WTC11 (cell line): ENCODE measurements at regions not wholly inside any gene's neighbourhood (a gene's known extent, or its start where the extent isn't known, plus 50 kb on each side); places are given as distances from the start of the nearest gene placed in this dataset.

Source experiments
- ATAC-seq: fragments of 200-7000 bp; cut with Tn5 transposase; 2 replicates; pipeline ENCODE4 v1.10.0; 2021; ENCODE audit warnings: mild to moderate bottlenecking, moderate library complexity
- CTCF ChIA-PET: fragments of 300-600 bp; sonication (Branson Sonifier 250); formaldehyde crosslinking; loops from one replicate; lab custom pipeline; 2021; ENCODE audit warnings: antibody characterized with exemption; lab: Charles Lee
- POLR2A ChIA-PET: fragments of 350-600 bp; sonication (Branson Sonifier 250); formaldehyde crosslinking; loops from one replicate; lab custom pipeline; 2021; ENCODE audit warnings: antibody characterized with exemption; lab: Charles Lee
- DNase-seq: peaks from one replicate; pipeline ENCODE4 v3.0.0; 2021; ENCODE audit warnings: low spot score
- H3K27ac Mint-ChIP-seq: 2 replicates; pipeline ENCODE4 v1.8.0; 2021; ENCODE audit warnings: mixed read lengths
- H3K27me3 Mint-ChIP-seq: 2 replicates; pipeline ENCODE4 v1.8.0; 2021; ENCODE audit warnings: low read depth, mild to moderate bottlenecking, moderate library complexity, mixed read lengths
- H3K36me3 Mint-ChIP-seq: 2 replicates; pipeline ENCODE4 v1.8.0; 2021; ENCODE audit warnings: mixed read lengths
- H3K4me1 Mint-ChIP-seq: 2 replicates; pipeline ENCODE4 v1.8.0; 2022; ENCODE audit warnings: mixed read lengths
- H3K4me3 Mint-ChIP-seq: 2 replicates; pipeline ENCODE4 v1.8.0; 2021; ENCODE audit warnings: mild to moderate bottlenecking, moderate library complexity, mixed read lengths
- H3K9me3 Mint-ChIP-seq: 2 replicates; pipeline ENCODE4 v1.8.0; 2021; ENCODE audit warnings: mixed read lengths
- CREB1 ChIP-seq: sonication (generic); formaldehyde crosslinking; IDR thresholded peaks from 2 replicates; pipeline ENCODE4 v1.8.0; 2023; ENCODE audit warnings: mild to moderate bottlenecking, missing genetic modification reagents
- ETV6 ChIP-seq: sonication (generic); formaldehyde crosslinking; IDR thresholded peaks from 2 replicates; pipeline ENCODE4 v1.8.1; 2022; ENCODE audit warnings: mild to moderate bottlenecking, missing genetic modification reagents
- FOXJ3 ChIP-seq: sonication (generic); formaldehyde crosslinking; IDR thresholded peaks from 2 replicates; pipeline ENCODE4 v1.9.0; 2021; ENCODE audit warnings: missing genetic modification reagents, mild to moderate bottlenecking, borderline replicate concordance
- KAT7 ChIP-seq: sonication (generic); formaldehyde crosslinking; IDR thresholded peaks from 2 replicates; pipeline ENCODE4 v1.8.1; 2023; ENCODE audit warnings: missing genetic modification reagents, mild to moderate bottlenecking, borderline replicate concordance
- MXD4 ChIP-seq: fragments of 250-450 bp; sonication (Bioruptor Pico); IDR thresholded peaks from 2 replicates; pipeline ENCODE4 v1.8.0; 2021; ENCODE audit warnings: mild to moderate bottlenecking, moderate library complexity, borderline replicate concordance
- NFE2L1 ChIP-seq: sonication (generic); formaldehyde crosslinking; IDR thresholded peaks from 2 replicates; pipeline ENCODE4 v1.8.1; 2023; ENCODE audit warnings: missing genetic modification reagents
- NFYB ChIP-seq: sonication (generic); formaldehyde crosslinking; conservative IDR thresholded peaks from 2 replicates; pipeline ENCODE4 v1.8.0; 2022; ENCODE audit warnings: low read depth, missing genetic modification reagents
- NR1H2 ChIP-seq: sonication (generic); formaldehyde crosslinking; IDR thresholded peaks from 2 replicates; pipeline ENCODE4 v1.9.0; 2021; ENCODE audit warnings: mild to moderate bottlenecking, moderate library complexity, missing genetic modification reagents
- SOX15 ChIP-seq: fragments of 250-450 bp; sonication (Bioruptor Pico); IDR thresholded peaks from 2 replicates; pipeline ENCODE4 v1.9.0; 2021; ENCODE audit warnings: mild to moderate bottlenecking
- TEAD4 ChIP-seq: sonication (generic); formaldehyde crosslinking; IDR thresholded peaks from 2 replicates; pipeline ENCODE4 v1.8.0; 2022; ENCODE audit warnings: mild to moderate bottlenecking, missing genetic modification reagents
- ZNF138 ChIP-seq: sonication (generic); formaldehyde crosslinking; conservative IDR thresholded peaks from 2 replicates; pipeline ENCODE4 v1.8.1; 2022; ENCODE audit warnings: mild to moderate bottlenecking, moderate library complexity, missing genetic modification reagents
- ZNF232 ChIP-seq: sonication (generic); formaldehyde crosslinking; IDR thresholded peaks from 2 replicates; pipeline ENCODE4 v1.8.0; 2022; ENCODE audit warnings: mild to moderate bottlenecking, missing genetic modification reagents
- ZNF263 ChIP-seq: sonication (generic); formaldehyde crosslinking; IDR thresholded peaks from 2 replicates; pipeline ENCODE4 v1.8.1; 2022; ENCODE audit warnings: low read depth, mild to moderate bottlenecking, moderate library complexity, missing genetic modification reagents
- ZNF423 ChIP-seq: fragments of 250-450 bp; sonication (Bioruptor Pico); IDR thresholded peaks from 2 replicates; pipeline ENCODE4 v2.1.2; 2022; ENCODE audit warnings: mild to moderate bottlenecking, moderate library complexity
- TF ChIP-seq, protein P1 (sequence below): fragments of 200-600 bp; IDR thresholded peaks from 2 replicates; pipeline ENCODE4 v1.8.0; 2022; ENCODE audit warnings: antibody characterized with exemption
- TF ChIP-seq, protein P2 (sequence below): sonication (generic); formaldehyde crosslinking; IDR thresholded peaks from 2 replicates; pipeline ENCODE4 v1.8.1; 2022; ENCODE audit warnings: low read depth, mild to moderate bottlenecking, moderate library complexity, missing genetic modification reagents, borderline replicate concordance
- TF ChIP-seq, protein P3 (sequence below): sonication (generic); formaldehyde crosslinking; IDR thresholded peaks from 2 replicates; pipeline ENCODE4 v1.8.0; 2022; ENCODE audit warnings: mild to moderate bottlenecking, missing genetic modification reagents
- TF ChIP-seq, protein P4 (sequence below): sonication (generic); formaldehyde crosslinking; IDR thresholded peaks from 2 replicates; pipeline ENCODE4 v1.8.1; 2023; ENCODE audit warnings: mild to moderate bottlenecking, missing genetic modification reagents, moderate library complexity
- TF ChIP-seq, protein P5 (sequence below): sonication (generic); formaldehyde crosslinking; IDR thresholded peaks from 2 replicates; pipeline ENCODE4 v1.8.0; 2023; ENCODE audit warnings: mild to moderate bottlenecking, missing genetic modification reagents
- TF ChIP-seq, protein P6 (sequence below): fragments of 250-450 bp; sonication (Bioruptor Pico); IDR thresholded peaks from 2 replicates; pipeline ENCODE4 v1.9.0; 2021; ENCODE audit warnings: moderate library complexity, mild to moderate bottlenecking, inconsistent platforms, borderline replicate concordance
- TF ChIP-seq, protein P7 (sequence below): sonication (generic); formaldehyde crosslinking; IDR thresholded peaks from 2 replicates; pipeline ENCODE4 v1.8.1; 2022; ENCODE audit warnings: missing genetic modification reagents, borderline replicate concordance
- TF ChIP-seq, protein P8 (sequence below): sonication (generic); formaldehyde crosslinking; IDR thresholded peaks from 2 replicates; pipeline ENCODE4 v1.8.1; 2022; ENCODE audit warnings: low read depth, missing genetic modification reagents, borderline replicate concordance

DNA sequence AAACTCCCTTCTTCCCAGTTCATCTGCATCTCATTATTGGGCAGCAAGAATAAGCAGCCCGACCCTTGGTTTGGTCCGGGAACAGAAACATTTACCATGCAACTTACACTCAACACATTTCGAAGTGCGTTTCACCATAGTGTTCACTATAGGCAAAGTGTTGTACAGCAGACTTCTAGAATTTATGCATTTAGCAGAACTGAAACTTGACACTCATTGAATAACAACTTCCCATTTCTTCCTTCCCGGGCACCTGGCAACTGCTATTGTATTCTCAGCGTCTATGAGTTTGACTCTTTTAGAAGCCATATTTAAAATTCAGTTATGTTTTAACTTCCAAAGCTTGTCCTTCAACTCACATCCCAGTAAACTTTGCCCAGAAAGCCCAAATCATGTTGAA, 840.6 kb downstream of the NLGN4X start (continued):
- TF ChIP-seq, protein P1, sequence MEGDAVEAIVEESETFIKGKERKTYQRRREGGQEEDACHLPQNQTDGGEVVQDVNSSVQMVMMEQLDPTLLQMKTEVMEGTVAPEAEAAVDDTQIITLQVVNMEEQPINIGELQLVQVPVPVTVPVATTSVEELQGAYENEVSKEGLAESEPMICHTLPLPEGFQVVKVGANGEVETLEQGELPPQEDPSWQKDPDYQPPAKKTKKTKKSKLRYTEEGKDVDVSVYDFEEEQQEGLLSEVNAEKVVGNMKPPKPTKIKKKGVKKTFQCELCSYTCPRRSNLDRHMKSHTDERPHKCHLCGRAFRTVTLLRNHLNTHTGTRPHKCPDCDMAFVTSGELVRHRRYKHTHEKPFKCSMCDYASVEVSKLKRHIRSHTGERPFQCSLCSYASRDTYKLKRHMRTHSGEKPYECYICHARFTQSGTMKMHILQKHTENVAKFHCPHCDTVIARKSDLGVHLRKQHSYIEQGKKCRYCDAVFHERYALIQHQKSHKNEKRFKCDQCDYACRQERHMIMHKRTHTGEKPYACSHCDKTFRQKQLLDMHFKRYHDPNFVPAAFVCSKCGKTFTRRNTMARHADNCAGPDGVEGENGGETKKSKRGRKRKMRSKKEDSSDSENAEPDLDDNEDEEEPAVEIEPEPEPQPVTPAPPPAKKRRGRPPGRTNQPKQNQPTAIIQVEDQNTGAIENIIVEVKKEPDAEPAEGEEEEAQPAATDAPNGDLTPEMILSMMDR, result no peak
- TF ChIP-seq ZNF263 (no peak), MXD4 (CRISPR knock-in tag) (no peak), ZNF138 (no peak), TEAD4 (CRISPR knock-in tag) (no peak), SOX15 (CRISPR knock-in tag) (no peak)
- TF ChIP-seq, protein P2, sequence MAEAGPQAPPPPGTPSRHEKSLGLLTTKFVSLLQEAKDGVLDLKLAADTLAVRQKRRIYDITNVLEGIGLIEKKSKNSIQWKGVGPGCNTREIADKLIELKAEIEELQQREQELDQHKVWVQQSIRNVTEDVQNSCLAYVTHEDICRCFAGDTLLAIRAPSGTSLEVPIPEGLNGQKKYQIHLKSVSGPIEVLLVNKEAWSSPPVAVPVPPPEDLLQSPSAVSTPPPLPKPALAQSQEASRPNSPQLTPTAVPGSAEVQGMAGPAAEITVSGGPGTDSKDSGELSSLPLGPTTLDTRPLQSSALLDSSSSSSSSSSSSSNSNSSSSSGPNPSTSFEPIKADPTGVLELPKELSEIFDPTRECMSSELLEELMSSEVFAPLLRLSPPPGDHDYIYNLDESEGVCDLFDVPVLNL (CRISPR knock-in tag), result no peak
- TF ChIP-seq, protein P3, sequence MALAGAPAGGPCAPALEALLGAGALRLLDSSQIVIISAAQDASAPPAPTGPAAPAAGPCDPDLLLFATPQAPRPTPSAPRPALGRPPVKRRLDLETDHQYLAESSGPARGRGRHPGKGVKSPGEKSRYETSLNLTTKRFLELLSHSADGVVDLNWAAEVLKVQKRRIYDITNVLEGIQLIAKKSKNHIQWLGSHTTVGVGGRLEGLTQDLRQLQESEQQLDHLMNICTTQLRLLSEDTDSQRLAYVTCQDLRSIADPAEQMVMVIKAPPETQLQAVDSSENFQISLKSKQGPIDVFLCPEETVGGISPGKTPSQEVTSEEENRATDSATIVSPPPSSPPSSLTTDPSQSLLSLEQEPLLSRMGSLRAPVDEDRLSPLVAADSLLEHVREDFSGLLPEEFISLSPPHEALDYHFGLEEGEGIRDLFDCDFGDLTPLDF, result no peak

DNA sequence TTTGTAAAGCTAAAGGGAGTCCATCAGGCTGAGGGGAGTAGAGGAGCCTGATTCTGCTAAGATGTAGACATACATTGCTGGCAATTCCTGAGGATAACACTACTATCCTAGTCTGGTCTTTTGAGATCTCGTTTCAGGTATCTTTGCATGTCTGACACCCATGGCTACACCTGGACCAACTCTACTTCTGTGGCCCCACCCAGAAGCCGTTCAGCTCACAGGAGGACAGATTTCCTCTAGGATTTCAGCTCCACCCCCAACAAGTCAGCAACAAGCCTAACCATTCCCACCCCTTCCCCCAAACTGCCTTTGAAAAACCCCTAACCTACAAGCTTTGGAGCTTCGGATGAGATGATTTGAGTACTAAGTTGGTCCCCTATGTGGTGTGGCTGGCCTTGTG, 848.2 kb downstream of the NLGN4X start:
- CTCF ChIA-PET, result no interaction called here

More for the DNA sequence above, 848.2 kb downstream of the NLGN4X start:
- Mint-ChIP-seq H3K27ac (no peak overlapping the region), H3K36me3 (no peaks in the 10 kb centered on the region), H3K9me3 (peaks cover under 1% of the 10 kb centered on the region; the same call in 1 of the 2 replicates), H3K27me3 (no peaks in the 10 kb centered on the region), H3K4me3 (no peak overlapping the region), H3K4me1 (peaks cover 12% of the 10 kb centered on the region)
- no peak for TF ChIP-seq CREB1 (CRISPR knock-in tag)
- no peak for TF ChIP-seq ZNF263
- no peak for TF ChIP-seq ETV6 (CRISPR knock-in tag)
- TF ChIP-seq NFE2L1 (CRISPR knock-in tag), result no peak
- TF ChIP-seq, protein P4, sequence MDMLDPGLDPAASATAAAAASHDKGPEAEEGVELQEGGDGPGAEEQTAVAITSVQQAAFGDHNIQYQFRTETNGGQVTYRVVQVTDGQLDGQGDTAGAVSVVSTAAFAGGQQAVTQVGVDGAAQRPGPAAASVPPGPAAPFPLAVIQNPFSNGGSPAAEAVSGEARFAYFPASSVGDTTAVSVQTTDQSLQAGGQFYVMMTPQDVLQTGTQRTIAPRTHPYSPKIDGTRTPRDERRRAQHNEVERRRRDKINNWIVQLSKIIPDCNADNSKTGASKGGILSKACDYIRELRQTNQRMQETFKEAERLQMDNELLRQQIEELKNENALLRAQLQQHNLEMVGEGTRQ (CRISPR knock-in tag), result no peak
- no peak for TF ChIP-seq KAT7 (CRISPR knock-in tag)
- TF ChIP-seq, protein P5, sequence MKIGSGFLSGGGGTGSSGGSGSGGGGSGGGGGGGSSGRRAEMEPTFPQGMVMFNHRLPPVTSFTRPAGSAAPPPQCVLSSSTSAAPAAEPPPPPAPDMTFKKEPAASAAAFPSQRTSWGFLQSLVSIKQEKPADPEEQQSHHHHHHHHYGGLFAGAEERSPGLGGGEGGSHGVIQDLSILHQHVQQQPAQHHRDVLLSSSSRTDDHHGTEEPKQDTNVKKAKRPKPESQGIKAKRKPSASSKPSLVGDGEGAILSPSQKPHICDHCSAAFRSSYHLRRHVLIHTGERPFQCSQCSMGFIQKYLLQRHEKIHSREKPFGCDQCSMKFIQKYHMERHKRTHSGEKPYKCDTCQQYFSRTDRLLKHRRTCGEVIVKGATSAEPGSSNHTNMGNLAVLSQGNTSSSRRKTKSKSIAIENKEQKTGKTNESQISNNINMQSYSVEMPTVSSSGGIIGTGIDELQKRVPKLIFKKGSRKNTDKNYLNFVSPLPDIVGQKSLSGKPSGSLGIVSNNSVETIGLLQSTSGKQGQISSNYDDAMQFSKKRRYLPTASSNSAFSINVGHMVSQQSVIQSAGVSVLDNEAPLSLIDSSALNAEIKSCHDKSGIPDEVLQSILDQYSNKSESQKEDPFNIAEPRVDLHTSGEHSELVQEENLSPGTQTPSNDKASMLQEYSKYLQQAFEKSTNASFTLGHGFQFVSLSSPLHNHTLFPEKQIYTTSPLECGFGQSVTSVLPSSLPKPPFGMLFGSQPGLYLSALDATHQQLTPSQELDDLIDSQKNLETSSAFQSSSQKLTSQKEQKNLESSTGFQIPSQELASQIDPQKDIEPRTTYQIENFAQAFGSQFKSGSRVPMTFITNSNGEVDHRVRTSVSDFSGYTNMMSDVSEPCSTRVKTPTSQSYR, result no peak
- TF ChIP-seq, protein P6, sequence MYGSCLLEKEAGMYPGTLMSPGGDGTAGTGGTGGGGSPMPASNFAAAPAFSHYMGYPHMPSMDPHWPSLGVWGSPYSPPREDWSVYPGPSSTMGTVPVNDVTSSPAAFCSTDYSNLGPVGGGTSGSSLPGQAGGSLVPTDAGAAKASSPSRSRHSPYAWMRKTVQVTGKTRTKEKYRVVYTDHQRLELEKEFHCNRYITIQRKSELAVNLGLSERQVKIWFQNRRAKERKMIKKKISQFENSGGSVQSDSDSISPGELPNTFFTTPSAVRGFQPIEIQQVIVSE (CRISPR knock-in tag), result no peak
- no peak for TF ChIP-seq NR1H2 (CRISPR knock-in tag)
- TF ChIP-seq SOX15 (CRISPR knock-in tag), result no peak
- TF ChIP-seq FOXJ3 (CRISPR knock-in tag), result no peak
- no peak for TF ChIP-seq ZNF232 (CRISPR knock-in tag)
- TF ChIP-seq, protein P7, sequence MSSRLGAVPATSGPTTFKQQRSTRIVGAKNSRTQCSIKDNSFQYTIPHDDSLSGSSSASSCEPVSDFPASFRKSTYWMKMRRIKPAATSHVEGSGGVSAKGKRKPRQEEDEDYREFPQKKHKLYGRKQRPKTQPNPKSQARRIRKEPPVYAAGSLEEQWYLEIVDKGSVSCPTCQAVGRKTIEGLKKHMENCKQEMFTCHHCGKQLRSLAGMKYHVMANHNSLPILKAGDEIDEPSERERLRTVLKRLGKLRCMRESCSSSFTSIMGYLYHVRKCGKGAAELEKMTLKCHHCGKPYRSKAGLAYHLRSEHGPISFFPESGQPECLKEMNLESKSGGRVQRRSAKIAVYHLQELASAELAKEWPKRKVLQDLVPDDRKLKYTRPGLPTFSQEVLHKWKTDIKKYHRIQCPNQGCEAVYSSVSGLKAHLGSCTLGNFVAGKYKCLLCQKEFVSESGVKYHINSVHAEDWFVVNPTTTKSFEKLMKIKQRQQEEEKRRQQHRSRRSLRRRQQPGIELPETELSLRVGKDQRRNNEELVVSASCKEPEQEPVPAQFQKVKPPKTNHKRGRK, result no peak
- TF ChIP-seq, protein P8, sequence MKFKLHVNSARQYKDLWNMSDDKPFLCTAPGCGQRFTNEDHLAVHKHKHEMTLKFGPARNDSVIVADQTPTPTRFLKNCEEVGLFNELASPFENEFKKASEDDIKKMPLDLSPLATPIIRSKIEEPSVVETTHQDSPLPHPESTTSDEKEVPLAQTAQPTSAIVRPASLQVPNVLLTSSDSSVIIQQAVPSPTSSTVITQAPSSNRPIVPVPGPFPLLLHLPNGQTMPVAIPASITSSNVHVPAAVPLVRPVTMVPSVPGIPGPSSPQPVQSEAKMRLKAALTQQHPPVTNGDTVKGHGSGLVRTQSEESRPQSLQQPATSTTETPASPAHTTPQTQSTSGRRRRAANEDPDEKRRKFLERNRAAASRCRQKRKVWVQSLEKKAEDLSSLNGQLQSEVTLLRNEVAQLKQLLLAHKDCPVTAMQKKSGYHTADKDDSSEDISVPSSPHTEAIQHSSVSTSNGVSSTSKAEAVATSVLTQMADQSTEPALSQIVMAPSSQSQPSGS (CRISPR knock-in tag), result no peak
- no peak for TF ChIP-seq NFYB
- no peak for TF ChIP-seq ZNF423
- ATAC-seq (peak; percentile 58; the same call in 1 of the 2 replicates), DNase-seq (no peak)
- POLR2A ChIA-PET, result no interaction called here
